Fibroblast of the aortic adventitia (primary cell): ENCODE measurements at regions not wholly inside any gene's neighbourhood (a gene's known extent, or its start where the extent isn't known, plus 50 kb on each side); places are given as distances from the start of the nearest gene placed in this dataset.

Source experiments
- DNase-seq: peaks from one replicate; pipeline ENCODE4 v3.0.0-alpha.2; 2010; ENCODE audit warnings: low read depth
- H3K4me3 ChIP-seq: 2 replicates; pipeline ENCODE4 v1.5.1; 2011; ENCODE audit warnings: low read depth, mild to moderate bottlenecking, control low read depth, low read length, moderate library complexity
- TF ChIP-seq, protein P1 (sequence below): IDR thresholded peaks from 2 replicates; pipeline ENCODE4 v1.5.1; 2011; ENCODE audit warnings: mild to moderate bottlenecking, low read length, control low read depth, inconsistent platforms; ENCODE audit not compliant: insufficient read depth

DNA sequence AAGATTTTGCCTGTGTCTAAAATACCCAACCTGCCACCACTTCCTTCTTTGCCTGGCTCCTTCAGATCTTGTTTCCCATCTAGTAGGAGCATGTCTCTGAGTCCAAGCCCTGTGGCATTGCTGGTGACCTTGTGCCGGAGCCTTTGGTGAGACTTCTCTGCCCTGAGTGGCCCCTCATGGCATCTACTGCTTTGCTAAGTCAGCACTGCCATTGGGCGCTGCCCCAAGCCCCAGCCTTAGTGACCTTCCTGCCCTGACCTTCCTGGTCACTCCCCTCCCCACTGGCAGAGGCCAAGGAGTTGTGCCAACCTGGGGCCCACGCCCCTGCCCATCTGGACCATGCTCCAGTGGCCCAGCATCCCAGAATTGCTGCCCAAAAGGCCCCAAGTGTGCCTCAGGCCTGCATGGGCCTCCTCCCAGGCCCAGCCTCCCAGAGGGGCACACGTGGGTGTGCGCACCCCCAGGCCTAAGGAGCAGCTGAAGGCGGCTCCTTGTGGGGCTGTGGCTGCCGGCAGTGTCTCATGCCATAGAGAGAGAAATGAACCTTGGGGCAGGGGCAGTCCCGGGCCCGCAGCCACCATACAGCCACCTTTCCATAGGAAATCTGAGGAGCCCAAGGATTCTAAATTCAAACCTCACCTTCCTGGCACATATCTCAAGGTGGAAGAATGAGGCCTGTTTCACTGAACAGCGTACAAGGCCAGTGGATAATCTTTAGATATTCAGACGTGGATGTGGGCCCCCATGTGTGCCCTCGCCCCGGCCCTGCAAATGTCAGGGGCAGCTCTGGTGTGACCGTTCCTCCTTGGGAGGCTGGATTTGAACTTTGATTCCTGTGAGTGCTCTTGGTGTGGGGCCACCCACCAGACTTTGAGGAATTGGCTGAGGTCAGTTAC, 100.2 kb upstream of the SLC66A3 start:
- no peak for DNase-seq
- H3K4me3 ChIP-seq, result no peak overlapping the region
- TF ChIP-seq, protein P1, sequence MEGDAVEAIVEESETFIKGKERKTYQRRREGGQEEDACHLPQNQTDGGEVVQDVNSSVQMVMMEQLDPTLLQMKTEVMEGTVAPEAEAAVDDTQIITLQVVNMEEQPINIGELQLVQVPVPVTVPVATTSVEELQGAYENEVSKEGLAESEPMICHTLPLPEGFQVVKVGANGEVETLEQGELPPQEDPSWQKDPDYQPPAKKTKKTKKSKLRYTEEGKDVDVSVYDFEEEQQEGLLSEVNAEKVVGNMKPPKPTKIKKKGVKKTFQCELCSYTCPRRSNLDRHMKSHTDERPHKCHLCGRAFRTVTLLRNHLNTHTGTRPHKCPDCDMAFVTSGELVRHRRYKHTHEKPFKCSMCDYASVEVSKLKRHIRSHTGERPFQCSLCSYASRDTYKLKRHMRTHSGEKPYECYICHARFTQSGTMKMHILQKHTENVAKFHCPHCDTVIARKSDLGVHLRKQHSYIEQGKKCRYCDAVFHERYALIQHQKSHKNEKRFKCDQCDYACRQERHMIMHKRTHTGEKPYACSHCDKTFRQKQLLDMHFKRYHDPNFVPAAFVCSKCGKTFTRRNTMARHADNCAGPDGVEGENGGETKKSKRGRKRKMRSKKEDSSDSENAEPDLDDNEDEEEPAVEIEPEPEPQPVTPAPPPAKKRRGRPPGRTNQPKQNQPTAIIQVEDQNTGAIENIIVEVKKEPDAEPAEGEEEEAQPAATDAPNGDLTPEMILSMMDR, result no peak

DNA sequence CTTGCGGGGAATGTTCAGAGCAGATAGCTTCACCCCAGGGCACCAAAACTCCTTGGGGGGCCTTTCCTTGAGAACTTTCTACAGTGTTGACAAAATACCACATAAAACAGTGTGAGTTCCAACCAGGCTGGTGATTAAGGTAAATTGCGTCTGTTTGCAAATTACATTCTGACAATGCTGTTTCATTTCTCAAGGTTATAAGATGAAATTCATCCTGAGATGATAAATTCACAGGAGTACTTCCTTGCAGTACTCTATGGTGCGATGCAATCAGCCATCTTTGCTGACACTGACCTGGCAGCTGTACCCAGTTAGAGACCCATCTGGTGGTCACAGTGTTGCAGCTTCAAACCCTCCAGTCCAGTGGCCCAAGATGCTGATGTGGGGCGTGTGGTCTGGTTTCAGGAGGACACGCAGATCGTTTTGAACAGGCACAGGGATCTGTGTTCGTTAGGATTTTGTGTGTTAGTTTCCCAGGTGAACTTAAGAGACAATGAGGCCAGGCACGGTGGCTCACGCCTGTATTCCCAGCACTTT, 99.5 kb upstream of the SLC66A3 start:
- TF ChIP-seq, protein P1, result no peak
- no peak overlapping the region for H3K4me3 ChIP-seq
- no peak for DNase-seq

- H3K4me3 ChIP-seq, result no peak overlapping the region
- peak; percentile 12 for DNase-seq
- TF ChIP-seq, protein P1, result no peak
Observed at GRCh38 chr2:11056614-11057013, 98.7 kb upstream of the SLC66A3 start.

GRCh38 chr2:11057031-11057430, 98.2 kb upstream of the SLC66A3 start:
- DNase-seq, result no peak
- no peak overlapping the region for H3K4me3 ChIP-seq
- TF ChIP-seq, protein P1, result no peak

- H3K4me3 ChIP-seq, result no peak overlapping the region
- TF ChIP-seq, protein P1, result no peak
- no peak for DNase-seq
Observed at GRCh38 chr2:11058129-11058528, 97.1 kb upstream of the SLC66A3 start.

DNA sequence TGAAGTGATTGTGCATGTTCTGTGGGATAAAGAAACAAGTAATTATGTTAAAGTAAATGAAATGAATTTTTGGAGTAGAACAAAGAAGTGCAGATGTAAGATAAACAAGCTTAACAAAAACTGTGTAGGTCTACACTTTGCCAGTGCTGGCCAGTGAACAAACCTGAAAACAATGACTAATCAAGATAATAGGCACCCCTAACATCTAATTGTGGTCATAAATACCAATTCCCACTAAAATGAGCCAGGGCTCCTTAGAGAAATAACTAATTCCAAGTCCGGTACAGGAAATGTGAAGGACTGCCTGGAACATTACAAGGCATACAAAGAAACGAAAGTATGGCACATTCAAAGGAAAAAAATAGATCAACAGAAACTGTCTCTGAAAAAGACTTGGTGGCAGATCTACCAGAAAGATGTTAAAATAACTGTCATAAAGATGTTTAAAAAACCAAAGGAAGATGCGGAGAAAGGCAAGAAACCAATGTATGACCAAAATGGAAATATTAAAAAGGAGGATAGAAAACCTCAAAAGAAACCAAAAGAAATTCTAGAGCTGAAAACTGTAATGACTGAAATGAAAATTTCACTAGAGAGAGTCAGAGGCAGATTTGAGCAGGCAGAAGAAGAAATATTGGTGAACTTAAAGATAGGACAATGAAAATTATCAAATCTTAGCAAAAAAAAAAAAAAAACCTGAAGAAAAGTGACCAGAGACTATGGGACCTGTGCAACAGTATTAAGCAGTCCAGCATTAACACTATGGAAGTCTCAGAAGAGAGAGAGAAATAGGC, 94.7 kb upstream of the SLC66A3 start:
- H3K4me3 ChIP-seq, result no peak overlapping the region
- no peak for DNase-seq
- TF ChIP-seq, protein P1, result no peak
